GM18909 (cell line): ENCODE measurements at regions not wholly inside any gene's neighbourhood (a gene's known extent, or its start where the extent isn't known, plus 50 kb on each side); places are given as distances from the start of the nearest gene placed in this dataset.

Experiments used
- ATAC-seq: cut with Tn5 transposase; IDR thresholded peaks from one replicate; pipeline ENCODE4 v1.9.1; 2021; ENCODE audit warnings: mild to moderate bottlenecking; ENCODE audit not compliant: unreplicated experiment, poor library complexity

GRCh38 chr11:45556851-45557707 is 108.3 kb downstream of the CHST1 start:
- no peak for ATAC-seq

- ATAC-seq: no peak
These were observed 111.0 kb downstream of the CHST1 start for GRCh38 chr11:45554230-45554967.

- no peak for ATAC-seq
These were observed 112.0 kb downstream of the CHST1 start for GRCh38 chr11:45553383-45553936.

GRCh38 chr11:45551191-45551713 is 114.2 kb downstream of the CHST1 start:
- no peak for ATAC-seq

- ATAC-seq: no peak
These were observed 116.2 kb downstream of the CHST1 start for GRCh38 chr11:45549257-45549656.

GRCh38 chr11:45546366-45546765 is 119.1 kb downstream of the CHST1 start:
- no peak for ATAC-seq

- no peak for ATAC-seq
These were observed 120.6 kb downstream of the CHST1 start for GRCh38 chr11:45544826-45545225.

- ATAC-seq: no peak
These were observed 121.5 kb downstream of the CHST1 start for GRCh38 chr11:45543808-45544422.

- no peak for ATAC-seq
These were observed 122.3 kb downstream of the CHST1 start for GRCh38 chr11:45543081-45543480.

GRCh38 chr11:45541693-45542434 is 123.6 kb downstream of the CHST1 start:
- no peak for ATAC-seq

GRCh38 chr11:45538939-45539338 is 126.5 kb downstream of the CHST1 start:
- no peak for ATAC-seq

GRCh38 chr11:45538363-45538762 is 127.1 kb downstream of the CHST1 start:
- no peak for ATAC-seq

GRCh38 chr11:45537614-45538013 is 127.8 kb downstream of the CHST1 start:
- ATAC-seq: no peak

- ATAC-seq: no peak
These were observed 130.4 kb downstream of the CHST1 start for GRCh38 chr11:45535033-45535432.

GRCh38 chr11:45534132-45534531 is 131.3 kb downstream of the CHST1 start:
- ATAC-seq: no peak

GRCh38 chr11:45532546-45532945 is 132.9 kb downstream of the CHST1 start:
- ATAC-seq: no peak

GRCh38 chr11:45530776-45531175 is 134.6 kb downstream of the CHST1 start:
- ATAC-seq: no peak

GRCh38 chr11:45530111-45530510 is 135.3 kb downstream of the CHST1 start:
- no peak for ATAC-seq

GRCh38 chr11:45528435-45528834 is 137.0 kb downstream of the CHST1 start:
- no peak for ATAC-seq

GRCh38 chr11:45527898-45528297 is 137.5 kb downstream of the CHST1 start:
- no peak for ATAC-seq
